Tibial artery (tissue), 4 donors: ENCODE measurements at regions not wholly inside any gene's neighbourhood (a gene's known extent, or its start where the extent isn't known, plus 50 kb on each side); places are given as distances from the start of the nearest gene placed in this dataset.

Experiments
- DNase-seq, 2 donors: peaks; one replicate each; pipeline ENCODE4 v3.0.0-alpha.2; 2019
- H3K27ac ChIP-seq, 2 donors: fragments of 200-600 bp; sonication (generic) in 1 of 2; 1 replicate in 1 of 2; 2 replicates in 1 of 2; pipeline ENCODE4 v1.5.1; 2018 to 2019; ENCODE audit warnings: mild to moderate bottlenecking in 1 of 2
- H3K27me3 ChIP-seq, 2 donors: fragments of 200-600 bp; sonication (generic) in 1 of 2; one replicate each; pipeline versions ENCODE4 v1.5.1 to v1.6.0; 2016 to 2019
- H3K36me3 ChIP-seq, 3 donors: fragments of 200-600 bp; sonication (generic) in 2 of 3; one replicate each; pipeline ENCODE4 v1.5.1; 2016 to 2019; ENCODE audit warnings: mild to moderate bottlenecking in 2 of 3
- H3K4me1 ChIP-seq, 4 donors: fragments of 200-600 bp; sonication (generic) in 2 of 4; 1 replicate in 3 of 4; 2 replicates in 1 of 4; pipeline ENCODE4 v1.5.1; 2016 to 2019
- H3K4me3 ChIP-seq, 2 donors: fragments of 200-600 bp; sonication (generic) in 1 of 2; 1 replicate in 1 of 2; 2 replicates in 1 of 2; pipeline ENCODE4 v1.5.1; 2018 to 2019; ENCODE audit warnings: mild to moderate bottlenecking in 2 of 2
- H3K9me3 ChIP-seq, 3 donors: fragments of 200-600 bp; sonication (generic) in 1 of 3; one replicate each; pipeline ENCODE4 v1.5.1; 2016 to 2019
- CTCF ChIP-seq, 2 experiments: fragments of 200-600 bp in 1 of 2; fragments of 450-650 bp in 1 of 2; IDR thresholded peaks; one replicate each; pipeline ENCODE4 v1.5.1; 2017 to 2019; ENCODE audit warnings: antibody characterized with exemption in 2 of 2, mild to moderate bottlenecking in 1 of 2, moderate library complexity in 1 of 2
- intact Hi-C: fragments of 100-400 bp; cut with DNase I; formaldehyde crosslinking; loops from one replicate; pipeline ENCODE4 v1.15.0; 2023; ENCODE audit warnings: low total_unique reads

DNA sequence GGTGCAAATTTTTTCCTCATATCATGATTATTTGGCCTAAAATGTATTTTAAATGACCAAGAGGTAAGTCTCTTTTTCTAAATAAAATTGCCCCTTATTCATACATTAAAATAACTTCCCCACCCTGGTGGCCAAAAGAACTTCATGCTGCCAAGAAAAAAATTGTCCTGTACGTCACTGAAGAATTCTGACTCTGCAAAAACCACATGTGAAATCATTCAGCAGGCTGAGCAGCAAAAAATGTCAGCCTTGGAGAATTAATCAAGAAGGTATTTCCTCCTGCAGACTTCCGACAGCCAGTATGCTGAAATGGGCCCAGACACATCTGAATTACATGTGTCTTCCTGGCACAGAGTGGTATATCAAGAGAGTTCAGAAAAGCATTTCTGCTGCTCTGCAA, 94.6 kb upstream of the HMHB1 start:
- DNase-seq = no peak
- no peak overlapping the region for H3K27ac ChIP-seq
- no peaks in the 10 kb centered on the region for H3K9me3 ChIP-seq
- H3K27me3 ChIP-seq = no peaks in the 10 kb centered on the region
- H3K4me3 ChIP-seq = no peak overlapping the region
- no peaks in the 10 kb centered on the region for H3K36me3 ChIP-seq
- intact Hi-C loops = no loop called here
- no peak for TF ChIP-seq CTCF (IDR thresholded peaks at IDR 0.05)
- H3K4me1 ChIP-seq = peaks cover 0 to 7% (median 0%) of the 10 kb centered on the region in 4 donors

DNA sequence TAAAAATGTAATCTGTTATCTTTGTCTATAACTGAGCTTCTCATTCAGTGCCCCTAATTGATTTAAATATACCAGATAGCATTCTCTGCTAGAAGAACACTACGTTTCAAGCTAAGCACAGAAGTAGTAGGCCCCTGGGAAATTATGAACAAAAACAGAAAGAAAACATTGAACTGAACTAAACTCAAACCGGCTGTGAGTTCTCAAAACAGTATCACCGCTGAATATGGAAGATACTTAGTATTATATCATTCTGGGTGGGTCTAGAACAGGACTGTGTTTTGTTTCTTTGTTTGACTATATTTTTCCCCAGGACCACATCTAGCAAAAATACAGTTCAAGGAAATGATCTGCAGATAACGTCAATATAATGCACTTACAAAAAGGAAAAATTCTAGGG, 95.1 kb upstream of the HMHB1 start:
- TF ChIP-seq CTCF (IDR thresholded peaks at IDR 0.05) = no peak
- peaks cover 0 to 7% (median 0%) of the 10 kb centered on the region in 4 donors for H3K4me1 ChIP-seq
- no peaks in the 10 kb centered on the region for H3K9me3 ChIP-seq
- intact Hi-C loops = no loop called here
- no peaks in the 10 kb centered on the region for H3K36me3 ChIP-seq
- H3K27me3 ChIP-seq = no peaks in the 10 kb centered on the region
- no peak overlapping the region for H3K4me3 ChIP-seq
- H3K27ac ChIP-seq = no peak overlapping the region
- DNase-seq = no peak

GRCh38 chr5:143715616-143716015, 96.3 kb upstream of the HMHB1 start:
- no peaks in the 10 kb centered on the region for H3K9me3 ChIP-seq
- no peaks in the 10 kb centered on the region for H3K36me3 ChIP-seq
- no peak for DNase-seq
- TF ChIP-seq CTCF (IDR thresholded peaks at IDR 0.05) = no peak
- H3K27ac ChIP-seq = no peak overlapping the region
- no peak overlapping the region for H3K4me3 ChIP-seq
- intact Hi-C loops = no loop called here
- peaks cover 0 to 7% (median 0%) of the 10 kb centered on the region in 4 donors for H3K4me1 ChIP-seq
- no peaks in the 10 kb centered on the region for H3K27me3 ChIP-seq

GRCh38 chr5:143714629-143715028, 97.3 kb upstream of the HMHB1 start:
- no peak for TF ChIP-seq CTCF (IDR thresholded peaks at IDR 0.05)
- Histone ChIP-seq H3K27me3 (no peaks in the 10 kb centered on the region), H3K27ac (no peak overlapping the region), H3K9me3 (no peaks in the 10 kb centered on the region), H3K4me3 (no peak overlapping the region), H3K4me1 (peaks cover 0 to 7% (median 0%) of the 10 kb centered on the region in 4 donors), H3K36me3 (no peaks in the 10 kb centered on the region)
- intact Hi-C loops = no loop called here
- no peak for DNase-seq

DNA sequence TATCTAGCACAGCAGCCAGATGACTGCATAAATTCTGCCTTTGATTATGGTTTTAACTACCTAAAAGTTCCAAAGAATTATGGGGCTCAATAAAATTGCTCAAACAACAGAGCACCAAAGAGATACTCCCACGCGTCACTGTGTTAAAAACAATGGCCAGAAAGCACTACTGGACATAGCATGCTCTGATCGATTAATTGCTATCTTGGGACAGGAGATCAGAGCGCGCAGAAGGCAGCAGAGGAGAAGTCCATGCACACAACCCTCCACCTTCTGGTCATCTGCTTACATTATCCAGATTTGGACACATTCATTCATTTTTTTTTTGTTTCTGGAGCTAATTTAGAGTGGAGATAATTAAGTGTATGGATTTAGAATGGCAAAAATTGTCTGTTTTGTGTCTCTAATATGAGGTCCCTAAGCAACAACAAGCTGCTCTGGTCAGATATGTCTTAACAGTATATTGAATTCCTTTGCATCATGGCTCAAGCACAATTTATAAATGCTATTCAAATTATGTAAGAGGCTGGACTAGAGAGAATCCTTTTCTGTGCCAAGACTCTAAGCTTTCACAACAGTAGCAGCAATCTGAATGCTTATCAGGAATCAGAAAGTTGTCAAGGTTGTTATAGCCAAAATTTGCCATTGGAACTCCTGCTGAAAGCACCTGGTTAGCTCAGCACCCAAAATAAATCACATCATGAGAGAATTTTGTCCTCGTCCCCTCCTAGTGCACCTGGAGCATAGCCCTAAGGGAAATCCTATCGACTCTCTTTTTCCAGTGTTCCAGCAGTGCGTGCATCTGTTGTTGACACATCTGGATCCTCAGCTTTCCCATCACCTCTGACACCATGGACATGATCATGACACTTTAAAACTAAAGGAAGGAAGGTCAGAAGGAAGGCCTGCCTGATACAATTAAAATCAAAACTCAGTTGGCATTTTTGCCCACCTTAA, 98.6 kb upstream of the HMHB1 start:
- H3K4me1 ChIP-seq = peaks cover 0 to 7% (median 0%) of the 10 kb centered on the region in 4 donors
- no peak for TF ChIP-seq CTCF (IDR thresholded peaks at IDR 0.05)
- no peaks in the 10 kb centered on the region for H3K36me3 ChIP-seq
- H3K27ac ChIP-seq = no peak overlapping the region
- no peak for DNase-seq
- H3K4me3 ChIP-seq = no peak overlapping the region
- intact Hi-C loops = no loop called here
- H3K9me3 ChIP-seq = no peaks in the 10 kb centered on the region
- no peaks in the 10 kb centered on the region for H3K27me3 ChIP-seq
